GM04504 (cell line): ENCODE measurements at regions not wholly inside any gene's neighbourhood (a gene's known extent, or its start where the extent isn't known, plus 50 kb on each side); places are given as distances from the start of the nearest gene placed in this dataset.

ENCODE experiments used
- DNase-seq: peaks from one replicate; pipeline ENCODE4 v3.0.0-alpha.2; 2012; ENCODE audit warnings: low read depth

DNA sequence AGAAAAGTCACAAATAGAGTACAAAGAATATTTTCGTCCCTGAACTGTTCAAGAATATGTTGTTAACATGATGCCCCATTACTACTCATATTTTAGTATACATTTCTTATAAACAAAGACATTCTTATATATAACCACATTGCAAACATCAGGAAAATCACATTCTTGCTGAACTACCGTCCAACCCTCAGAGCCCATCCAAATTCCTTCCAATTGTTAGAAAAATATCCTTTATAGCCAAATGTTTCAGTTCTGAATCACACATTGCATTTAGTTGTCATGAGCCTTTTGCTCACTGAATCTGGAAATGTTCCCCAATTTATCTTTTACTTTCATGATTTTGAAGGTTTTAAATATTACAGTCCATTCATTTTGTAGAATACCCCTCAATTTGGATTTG lies 467.8 kb upstream of the ARGLU1 start:
- DNase-seq: peak; percentile 12

DNA sequence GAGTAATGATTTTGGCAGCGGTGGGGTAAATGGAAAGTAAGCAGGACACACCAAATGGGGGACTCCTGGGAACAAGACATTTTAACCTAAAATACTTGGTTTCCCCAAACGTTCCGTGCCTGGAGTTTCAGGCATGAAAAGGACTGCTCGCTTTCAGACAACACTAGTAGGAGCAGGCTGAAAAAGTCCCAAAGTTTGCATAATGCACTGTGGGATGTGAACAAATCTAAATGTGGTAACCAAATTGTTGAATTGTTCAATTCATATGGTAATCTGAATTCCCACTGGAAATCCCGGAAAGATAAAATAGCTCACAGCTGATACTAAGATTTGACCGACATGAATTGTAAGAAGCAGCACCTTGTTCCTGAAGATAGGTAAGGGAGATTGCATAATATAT lies 467.2 kb upstream of the ARGLU1 start:
- no peak for DNase-seq

DNA sequence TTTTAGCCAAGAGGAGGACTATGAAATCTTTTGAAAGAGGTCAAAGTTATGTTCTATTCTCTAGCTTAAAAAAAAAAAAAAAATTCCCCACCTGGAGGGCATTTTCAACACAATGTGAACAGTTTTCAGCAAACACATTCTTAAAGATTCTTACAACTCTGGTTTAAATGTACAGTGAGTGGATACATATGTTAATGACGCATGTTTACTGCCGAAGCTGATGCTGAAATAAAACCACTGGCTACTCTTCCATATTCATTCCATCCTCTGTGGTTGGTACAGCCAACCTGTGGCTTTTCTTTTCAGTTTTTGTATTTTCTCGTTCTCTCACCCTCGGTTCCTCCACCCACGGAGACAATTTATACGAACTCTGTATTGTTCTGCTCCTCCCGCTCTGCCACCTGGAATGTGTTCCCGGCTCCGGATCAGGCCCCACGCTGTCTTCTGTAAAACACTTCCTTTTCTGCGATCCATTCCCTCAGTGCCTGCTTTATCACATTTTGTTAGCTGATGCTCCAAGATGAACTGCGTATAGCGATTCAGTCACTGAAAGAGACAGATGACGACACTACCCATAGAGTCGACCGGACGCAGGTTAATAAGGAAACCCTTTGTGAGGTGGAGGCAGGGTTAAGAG lies 466.4 kb upstream of the ARGLU1 start:
- DNase-seq: no peak

DNA sequence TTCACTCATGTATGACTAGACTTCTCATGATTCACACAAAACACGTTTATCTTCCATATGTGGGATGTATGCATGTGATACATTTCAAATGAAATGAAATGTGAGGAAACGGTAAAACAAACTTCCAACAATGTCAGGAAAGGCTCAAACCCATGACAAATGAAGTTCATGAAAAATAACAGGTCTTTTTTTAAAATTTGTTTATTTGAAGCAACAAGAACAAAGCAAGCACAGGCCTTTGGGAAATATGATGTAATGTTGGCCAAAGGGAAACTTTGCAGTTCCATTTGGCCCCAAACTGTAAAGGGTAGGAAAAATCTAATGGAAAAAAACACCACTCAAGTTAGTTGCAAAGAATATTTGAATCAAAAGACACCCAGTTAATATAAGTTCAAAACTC lies 463.8 kb upstream of the ARGLU1 start:
- DNase-seq: no peak

DNA sequence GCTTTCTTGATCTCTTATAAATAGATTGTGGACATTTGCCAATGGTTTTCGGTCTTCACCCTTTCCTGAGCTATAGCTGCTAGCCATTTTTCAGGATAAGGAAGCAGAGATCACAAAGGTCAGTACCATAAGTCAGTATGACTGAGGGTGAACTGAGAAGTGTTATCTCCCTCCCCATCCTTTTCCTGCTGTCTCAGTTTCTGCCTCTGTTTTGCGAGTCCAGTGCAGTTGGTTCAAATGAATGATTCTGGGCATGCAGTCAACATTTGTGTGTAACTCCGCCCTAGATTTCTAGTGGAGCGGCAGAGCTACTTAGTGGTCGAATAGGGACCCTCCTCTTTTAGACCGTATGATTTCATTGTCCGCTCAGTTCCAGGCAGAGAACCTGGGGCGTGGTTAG lies 460.8 kb upstream of the ARGLU1 start:
- no peak for DNase-seq

DNA sequence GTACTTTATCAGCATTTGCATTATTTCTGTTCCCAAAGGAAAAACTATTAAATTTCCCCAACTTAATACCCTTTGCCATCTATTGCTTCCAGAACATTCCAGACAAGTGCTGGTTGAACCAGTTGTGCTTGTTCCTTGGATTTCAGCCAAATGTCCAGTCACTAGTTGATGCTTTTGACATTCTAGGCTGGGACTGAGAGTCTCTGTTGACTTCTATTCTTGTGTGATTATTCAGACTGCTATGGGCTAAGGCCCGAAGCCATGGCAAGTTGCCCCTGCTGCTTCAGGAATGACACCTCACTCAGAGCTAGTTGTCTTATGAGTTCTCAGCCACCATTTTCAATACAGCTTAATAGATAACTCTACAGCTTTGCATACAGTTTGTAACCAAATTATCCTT lies 458.1 kb upstream of the ARGLU1 start:
- peak; percentile 47 for DNase-seq

DNA sequence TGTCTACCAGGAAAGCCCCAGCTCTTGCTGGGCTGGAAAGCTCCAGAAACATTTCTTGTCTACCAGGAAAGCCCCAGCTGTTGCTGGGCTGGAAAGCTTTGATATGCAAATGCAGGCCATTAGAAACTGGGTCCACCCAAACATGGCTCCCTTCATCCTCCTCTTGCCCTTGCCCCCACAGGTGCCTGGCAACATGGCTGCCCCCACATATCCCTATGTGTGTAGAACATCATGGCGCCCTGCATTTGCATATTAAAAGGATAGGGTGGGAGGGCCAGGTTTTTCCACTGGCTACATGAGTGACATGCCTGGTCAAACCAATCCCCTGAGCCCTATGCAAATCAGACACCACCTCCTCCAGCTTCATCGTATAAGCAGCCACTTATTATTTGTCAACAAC lies 455.4 kb upstream of the ARGLU1 start:
- DNase-seq: no peak

DNA sequence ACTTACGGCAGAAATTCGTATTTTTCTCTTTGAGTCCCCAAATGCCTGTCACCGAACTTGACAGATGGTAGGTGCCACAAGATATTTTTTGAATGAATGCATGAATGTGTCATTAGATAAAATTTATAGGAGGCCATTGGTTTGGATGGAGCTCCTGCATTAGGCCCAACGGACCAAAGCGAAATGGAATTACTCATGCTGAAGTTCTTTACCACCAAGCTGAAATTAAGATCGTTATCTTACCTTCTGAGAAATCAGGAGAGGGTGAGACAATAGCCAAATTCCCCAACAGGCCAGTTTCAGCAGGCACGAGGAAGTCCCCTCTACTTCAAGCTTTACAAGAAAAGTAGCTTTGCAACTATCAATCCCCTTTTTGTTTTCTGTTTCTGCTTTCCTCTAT lies 452.5 kb upstream of the ARGLU1 start:
- no peak for DNase-seq

DNA sequence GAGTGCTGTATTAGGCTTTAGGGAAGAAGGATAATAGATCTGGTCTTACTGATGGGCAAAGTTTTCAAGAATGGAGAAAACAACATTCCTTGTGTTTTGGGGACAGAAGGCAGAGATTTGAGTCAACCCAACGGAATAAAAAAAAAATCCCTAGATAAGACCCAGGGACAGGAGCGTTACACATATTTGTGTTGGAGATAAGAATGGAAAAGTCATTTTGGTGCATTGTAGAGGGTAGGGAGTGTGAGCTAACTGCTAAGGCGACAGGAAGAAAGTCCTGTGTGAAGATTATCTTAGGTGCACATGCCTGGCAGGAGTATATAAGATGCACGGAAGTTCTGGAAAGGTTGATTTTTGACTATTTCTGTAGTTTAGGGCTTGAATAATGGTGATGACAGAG lies 450.3 kb upstream of the ARGLU1 start:
- DNase-seq: no peak

DNA sequence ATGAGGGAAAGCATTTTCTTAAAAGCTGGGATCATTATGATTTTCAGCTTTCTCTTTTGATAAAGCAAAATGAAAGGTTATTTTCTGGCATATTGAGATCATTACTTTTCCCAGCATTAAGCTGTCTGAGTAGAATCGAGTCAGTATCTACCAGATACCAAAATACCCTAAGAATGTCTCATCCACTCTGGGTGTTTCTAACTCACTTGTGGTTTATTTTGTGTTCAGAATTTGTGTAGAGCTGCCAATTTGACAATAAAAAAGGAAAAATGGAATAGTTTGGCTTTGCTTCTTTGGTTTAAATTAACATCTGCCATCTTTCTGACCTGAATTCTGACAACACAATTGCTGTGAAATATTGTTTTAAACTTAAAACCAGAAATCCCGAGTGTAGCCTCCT lies 438.7 kb upstream of the ARGLU1 start:
- no peak for DNase-seq

DNA sequence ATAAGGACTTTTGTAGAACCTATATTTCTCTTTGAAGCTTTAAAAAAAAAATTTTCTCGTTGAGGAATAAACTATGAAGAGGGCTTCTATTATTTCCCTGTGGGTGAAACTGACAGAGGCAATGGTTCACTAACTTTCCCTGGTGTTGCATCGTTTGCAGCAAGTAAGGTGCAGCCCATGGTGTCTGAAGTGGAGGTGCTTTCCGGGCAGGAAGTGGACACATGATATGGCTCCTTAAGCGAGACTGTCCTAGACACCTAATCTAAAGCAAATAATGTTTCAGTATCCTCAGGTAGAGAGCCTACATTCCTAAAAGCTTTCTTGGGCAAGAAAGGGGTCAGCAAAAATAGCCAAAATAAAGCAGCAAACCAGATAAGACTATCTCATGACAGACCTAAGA lies 437.6 kb upstream of the ARGLU1 start:
- DNase-seq: no peak

DNA sequence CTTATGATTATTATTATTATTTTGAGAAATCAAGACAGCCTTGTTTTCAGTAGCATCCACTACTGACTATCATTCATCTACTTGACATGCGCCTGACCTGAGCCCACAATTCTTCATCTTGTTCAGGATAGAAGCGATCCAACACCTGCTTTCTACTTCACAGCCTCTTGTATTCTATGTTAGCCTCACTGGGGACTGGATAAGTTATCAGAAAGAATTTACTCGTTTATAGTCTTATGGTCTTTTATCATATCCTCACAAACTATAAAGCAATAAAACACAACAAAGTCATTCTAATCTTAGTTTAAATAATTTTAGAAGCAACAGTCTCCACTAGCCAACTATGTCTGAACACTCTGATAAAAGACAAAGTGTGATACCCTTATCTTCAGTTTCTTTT lies 436.0 kb upstream of the ARGLU1 start:
- DNase-seq: no peak

DNA sequence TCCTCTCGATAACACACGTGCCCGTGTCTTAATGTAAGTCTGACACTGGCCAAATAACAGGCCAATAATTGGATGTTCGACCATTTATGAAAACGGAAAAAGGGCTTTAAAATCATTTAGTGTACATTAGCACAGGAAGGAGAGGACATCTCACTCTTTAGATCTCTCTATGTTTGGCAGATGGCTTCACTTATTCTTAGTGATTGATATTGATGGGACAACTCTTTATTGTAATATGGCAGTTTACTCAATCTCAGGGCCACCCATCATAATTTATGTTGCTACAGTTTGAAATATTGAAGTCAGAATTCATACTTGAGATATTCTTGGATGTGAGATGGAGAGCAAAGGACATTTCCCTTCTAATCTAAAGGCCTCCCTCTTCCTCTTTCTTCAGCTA lies 430.7 kb upstream of the ARGLU1 start:
- DNase-seq: no peak

DNA sequence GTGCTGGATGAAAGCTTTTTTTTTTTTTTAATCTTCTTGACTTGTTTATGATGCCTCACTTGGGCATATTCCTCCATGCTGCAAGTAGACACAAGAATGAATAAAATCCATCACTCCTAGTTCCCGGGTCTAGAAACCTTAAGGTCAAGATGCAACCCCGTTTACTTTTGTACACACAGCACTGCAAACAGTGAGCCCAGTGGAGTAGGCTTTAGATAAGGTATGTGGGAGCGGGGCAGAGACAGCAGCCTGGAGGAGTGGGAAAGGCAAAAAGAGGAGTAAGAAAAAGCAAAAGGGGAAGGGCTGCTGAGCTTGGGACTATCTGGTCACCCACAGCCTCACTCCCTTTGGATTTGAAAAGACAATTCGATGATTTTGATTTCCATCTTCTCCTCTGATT lies 429.8 kb upstream of the ARGLU1 start:
- DNase-seq: no peak

DNA sequence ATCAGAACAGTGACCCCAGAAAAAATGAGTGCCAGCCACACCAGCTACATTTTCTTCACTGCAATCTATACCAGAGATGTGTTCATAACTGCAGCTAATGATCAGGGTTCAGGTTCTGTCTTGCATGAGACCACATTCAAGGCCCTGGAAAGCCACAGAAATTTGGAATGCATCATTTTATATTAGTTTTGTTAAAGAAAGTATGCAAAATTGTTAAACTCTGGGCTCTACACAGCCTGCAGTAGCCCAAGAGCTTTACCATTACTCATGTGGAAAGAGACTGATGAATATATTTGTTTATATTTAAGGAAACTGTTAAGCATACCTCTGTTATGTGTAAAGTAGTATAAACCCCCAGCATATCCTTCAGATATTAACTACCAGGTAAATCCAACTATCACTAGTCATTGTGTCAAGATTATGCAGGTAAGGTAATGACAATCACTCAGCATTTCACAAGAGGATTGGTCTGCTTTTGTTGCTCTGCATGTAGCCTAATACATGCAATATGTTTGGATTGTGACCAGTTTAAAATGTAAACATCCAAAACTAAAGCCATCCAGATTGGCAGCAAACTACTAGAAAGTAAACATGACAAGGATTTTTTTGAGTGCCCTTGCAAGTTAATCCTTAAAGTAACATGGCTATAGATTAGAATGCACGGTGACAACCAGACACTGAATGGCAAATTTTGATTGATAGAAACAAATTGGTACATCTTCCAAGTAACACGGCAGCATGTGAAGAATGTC lies 429.1 kb upstream of the ARGLU1 start:
- DNase-seq: no peak

DNA sequence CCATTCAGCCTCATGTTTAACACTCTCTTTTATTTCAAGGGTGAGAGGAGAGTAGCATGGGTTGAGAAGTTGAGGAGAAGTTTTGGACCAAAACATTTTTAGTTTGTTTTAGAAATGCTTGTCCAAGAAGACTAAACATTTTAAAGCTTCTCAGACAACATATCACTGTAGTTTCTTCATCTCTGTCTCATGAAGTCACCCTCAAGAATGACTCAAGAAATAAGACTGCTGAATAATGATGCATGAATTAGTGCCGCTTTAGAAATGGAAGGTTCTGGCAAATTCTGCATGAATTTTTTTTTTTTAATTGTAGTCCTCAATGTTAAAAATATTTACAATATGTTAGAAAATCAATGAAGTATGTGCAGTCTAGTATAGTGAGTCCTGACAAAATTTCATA lies 422.7 kb upstream of the ARGLU1 start:
- DNase-seq: peak; percentile 17

DNA sequence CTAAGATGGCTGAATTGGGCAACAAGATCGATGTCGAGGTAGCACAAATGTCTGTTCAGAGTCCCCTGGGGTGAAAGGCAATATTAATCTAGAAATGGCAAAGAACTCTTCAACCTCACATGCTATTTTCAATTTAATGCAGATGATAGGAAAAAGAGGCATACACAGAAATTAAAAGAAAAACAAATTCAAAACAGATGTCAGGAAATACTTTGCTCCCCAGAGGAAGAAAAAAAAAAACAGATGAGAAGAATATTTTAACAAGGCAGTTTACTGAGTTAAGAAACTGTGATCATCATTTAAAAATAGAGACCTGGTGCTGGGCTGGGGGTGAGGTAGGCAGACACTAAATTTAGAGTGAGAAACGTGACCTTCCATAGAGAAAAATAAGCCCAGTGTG lies 421.9 kb upstream of the ARGLU1 start:
- DNase-seq: no peak

DNA sequence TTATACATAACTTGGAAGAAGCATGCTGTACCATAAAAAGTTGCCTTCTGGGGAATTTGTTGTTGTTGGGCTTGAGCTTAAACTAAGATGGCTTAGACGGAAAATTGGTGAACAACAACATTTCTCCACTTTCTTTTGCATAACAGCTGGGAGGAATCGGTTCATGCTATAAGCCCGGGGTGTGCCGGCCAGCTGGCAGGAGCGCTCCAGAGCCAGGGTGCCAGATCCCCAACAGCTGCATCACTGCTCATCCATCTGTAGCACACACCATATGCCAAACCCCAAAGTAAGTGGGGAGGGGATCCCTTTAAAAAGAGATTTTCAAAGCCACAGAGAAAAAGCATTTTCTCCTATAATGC lies 419.5 kb upstream of the ARGLU1 start:
- no peak for DNase-seq

DNA sequence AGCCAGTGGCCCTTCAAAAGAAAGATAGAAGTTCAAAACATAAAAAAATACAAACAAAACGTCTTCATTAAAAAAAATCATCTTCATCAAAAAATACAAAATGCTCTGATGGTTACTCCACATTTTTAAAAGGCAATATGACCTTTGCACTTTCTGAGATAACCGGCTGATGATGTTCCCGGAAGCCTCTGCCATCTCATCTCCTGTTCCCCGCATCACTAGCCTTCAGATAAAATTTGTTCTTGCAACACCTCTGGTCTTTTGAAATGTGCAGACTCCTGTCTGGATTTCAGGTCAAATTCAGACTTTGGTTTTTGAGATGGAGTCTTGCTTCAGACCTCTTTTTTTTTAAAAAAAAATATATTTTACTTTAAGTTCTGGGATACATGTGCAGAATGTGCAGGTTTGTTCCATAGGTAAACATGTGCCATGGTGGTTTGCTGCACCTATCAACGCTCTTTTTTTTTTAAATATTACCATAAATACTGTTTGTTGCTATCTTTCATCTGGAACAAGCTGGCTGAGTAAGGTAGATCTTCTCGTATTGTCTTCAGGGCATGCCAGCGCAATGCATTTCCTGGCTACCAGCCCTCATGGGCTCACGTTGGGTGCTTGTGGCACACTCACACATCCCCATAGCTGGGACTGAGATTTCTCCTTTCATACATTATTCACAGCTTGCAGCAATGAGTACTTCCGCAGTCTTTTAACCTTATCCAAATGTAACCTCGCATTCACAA lies 418.9 kb upstream of the ARGLU1 start:
- no peak for DNase-seq

DNA sequence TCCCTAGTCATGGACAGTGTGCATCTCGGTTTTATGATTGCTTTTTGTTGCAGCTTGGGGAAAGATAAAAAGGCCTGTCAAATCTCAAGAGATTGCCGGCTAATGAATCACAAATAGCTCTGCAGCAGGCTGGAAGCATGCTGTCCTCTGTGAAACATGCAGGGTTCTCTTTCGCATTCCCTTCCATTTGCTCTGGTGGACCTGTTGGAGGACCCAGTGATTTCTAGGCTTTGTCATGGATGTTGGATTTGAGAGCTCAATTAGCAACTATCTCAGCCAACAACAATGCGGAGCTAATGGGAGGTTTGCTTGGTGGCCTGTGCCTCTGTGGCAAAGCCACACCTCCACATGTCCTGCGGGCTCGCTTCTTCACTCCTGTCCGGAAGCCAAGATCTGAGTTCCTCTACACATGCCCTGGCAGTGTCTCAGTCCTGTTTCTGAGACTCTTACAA lies 418.1 kb upstream of the ARGLU1 start:
- DNase-seq: peak; percentile 58

DNA sequence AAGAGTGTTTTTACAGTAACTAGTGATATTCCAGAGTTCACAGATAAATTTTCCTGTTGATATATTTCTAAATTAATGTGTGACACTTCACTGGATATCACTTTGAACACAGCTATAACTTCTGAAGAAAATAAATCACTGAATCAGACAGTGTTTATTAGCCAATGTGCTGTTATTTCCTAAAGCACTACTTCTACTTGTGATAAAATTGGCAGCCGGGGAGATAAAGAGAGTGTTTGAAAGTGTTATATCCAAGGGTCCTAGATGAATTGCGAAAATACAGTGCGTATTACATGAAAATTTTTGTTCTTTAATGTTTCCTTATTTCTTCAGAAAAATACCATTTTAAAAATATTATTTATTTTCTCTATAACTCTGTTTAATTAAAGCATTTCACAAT lies 417.5 kb upstream of the ARGLU1 start:
- DNase-seq: no peak

DNA sequence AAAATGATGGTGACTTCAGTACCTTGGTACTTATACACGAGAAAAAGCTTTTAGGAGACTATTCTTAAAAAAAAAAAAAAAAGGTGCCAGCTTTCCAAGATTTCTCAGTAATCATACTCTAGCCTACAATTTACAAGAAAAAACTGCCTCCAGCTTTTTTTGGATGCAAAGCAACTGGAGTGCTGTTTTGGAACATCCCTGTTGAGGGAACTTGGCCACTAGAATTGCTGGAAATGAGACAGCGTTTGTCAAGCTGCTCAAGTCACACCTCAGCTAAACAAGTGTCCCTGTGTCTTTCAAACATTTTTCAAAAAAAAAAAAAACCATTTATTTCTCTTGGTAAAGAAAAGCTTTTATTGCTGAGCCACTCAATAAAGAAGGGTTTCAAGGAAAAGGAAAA lies 413.1 kb upstream of the ARGLU1 start:
- DNase-seq: no peak

DNA sequence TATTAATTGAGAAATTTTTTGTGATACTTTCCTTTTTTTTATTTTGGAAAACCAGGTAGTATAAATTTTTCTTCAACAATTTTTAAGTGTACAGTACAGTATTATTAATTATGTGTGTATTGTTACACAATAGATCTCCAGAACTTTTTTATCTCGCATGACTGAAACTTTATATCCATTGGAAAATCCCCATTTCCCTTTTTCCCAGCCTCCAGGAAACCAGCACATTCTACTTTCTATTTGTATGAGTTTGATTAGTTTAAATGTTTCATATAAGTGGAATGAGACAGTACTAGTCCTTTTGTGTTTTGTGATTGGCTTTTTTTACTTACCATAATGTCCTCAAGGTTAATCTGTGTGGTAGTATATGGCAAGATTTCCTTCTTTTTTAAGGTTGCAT lies 399.5 kb upstream of the ARGLU1 start:
- no peak for DNase-seq

DNA sequence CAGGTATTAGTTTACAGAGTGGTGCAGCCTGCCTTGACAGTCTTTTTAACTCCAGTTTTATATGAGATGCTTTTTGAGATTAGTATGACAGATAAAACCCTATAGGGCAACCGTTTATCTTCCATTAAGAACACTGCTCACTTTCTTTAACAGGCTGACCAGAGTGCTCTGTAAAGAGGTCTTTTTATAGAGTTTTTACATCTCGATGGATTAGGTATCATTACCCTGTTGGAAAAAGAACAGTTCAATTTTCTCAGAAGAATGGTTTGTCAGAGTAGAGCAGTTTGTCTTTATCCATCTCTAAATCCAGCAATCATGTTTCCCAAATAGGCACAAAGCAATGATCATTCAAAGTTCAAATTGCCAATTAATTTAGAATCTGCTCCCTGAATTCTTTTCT lies 395.2 kb upstream of the ARGLU1 start:
- no peak for DNase-seq
